ENCODE measurements at regions not wholly inside any gene's neighbourhood (a gene's known extent, or its start where the extent isn't known, plus 50 kb on each side); places are given as distances from the start of the nearest gene placed in this dataset.
"Not testable (repeated sequence)": the region's sequence is repeated elsewhere in the genome, so short reads cannot be mapped to it uniquely, and the experiment has no call there.

- intact Hi-C loops (cut with micrococcal nuclease), result no loop called here
Measured at GRCh38 chr1:5734996-5735395, 257.2 kb downstream of the NPHP4 start.

- intact Hi-C loops (cut with micrococcal nuclease), result no loop called here
Measured at GRCh38 chr1:5734414-5734813, 257.8 kb downstream of the NPHP4 start.

- intact Hi-C loops (cut with micrococcal nuclease), result no loop called here
Measured at GRCh38 chr1:5733596-5733995, 258.6 kb downstream of the NPHP4 start.

- intact Hi-C loops (cut with micrococcal nuclease), result no loop called here
Measured at GRCh38 chr1:5731110-5731423, 261.2 kb downstream of the NPHP4 start.

- intact Hi-C loops (cut with micrococcal nuclease), result no loop called here
Measured at GRCh38 chr1:5730272-5731109, 261.7 kb downstream of the NPHP4 start.

- intact Hi-C loops (cut with micrococcal nuclease), result no loop called here
Measured at GRCh38 chr1:5729636-5730145, 262.5 kb downstream of the NPHP4 start.

- intact Hi-C loops (cut with micrococcal nuclease), result no loop called here
Measured at GRCh38 chr1:5728663-5729355, 263.4 kb downstream of the NPHP4 start.

GRCh38 chr1:5727871-5728643, 264.2 kb downstream of the NPHP4 start:
- intact Hi-C loops (cut with micrococcal nuclease), result no loop called here

- intact Hi-C loops (cut with micrococcal nuclease), result no loop called here
Measured at GRCh38 chr1:5727191-5727590, 265.0 kb downstream of the NPHP4 start.

- intact Hi-C loops (cut with micrococcal nuclease), result not testable (repeated sequence)
Measured at GRCh38 chr1:5726586-5727184, 265.5 kb downstream of the NPHP4 start.

GRCh38 chr1:5725855-5726585, 266.2 kb downstream of the NPHP4 start:
- intact Hi-C loops (cut with micrococcal nuclease), result no loop called here

- intact Hi-C loops (cut with micrococcal nuclease), result no loop called here
Measured at GRCh38 chr1:5725406-5725805, 266.8 kb downstream of the NPHP4 start.

GRCh38 chr1:5724847-5725246, 267.4 kb downstream of the NPHP4 start:
- intact Hi-C loops (cut with micrococcal nuclease), result no loop called here

GRCh38 chr1:5722635-5723164, 269.5 kb downstream of the NPHP4 start:
- intact Hi-C loops (cut with micrococcal nuclease), result no loop called here

GRCh38 chr1:5721634-5722215, 270.5 kb downstream of the NPHP4 start:
- intact Hi-C loops (cut with micrococcal nuclease), result no loop called here

GRCh38 chr1:5720936-5721335, 271.3 kb downstream of the NPHP4 start:
- intact Hi-C loops (cut with micrococcal nuclease), result no loop called here

- intact Hi-C loops (cut with micrococcal nuclease), result no loop called here
Measured at GRCh38 chr1:5720484-5720883, 271.7 kb downstream of the NPHP4 start.

GRCh38 chr1:5720045-5720444, 272.2 kb downstream of the NPHP4 start:
- intact Hi-C loops (cut with micrococcal nuclease), result no loop called here

- intact Hi-C loops (cut with micrococcal nuclease), result no loop called here
Measured at GRCh38 chr1:5718831-5719632, 273.2 kb downstream of the NPHP4 start.
